BE2C (cell line): ENCODE measurements at regions not wholly inside any gene's neighbourhood (a gene's known extent, or its start where the extent isn't known, plus 50 kb on each side); places are given as distances from the start of the nearest gene placed in this dataset.
"Not testable (repeated sequence)": the region's sequence is repeated elsewhere in the genome, so short reads cannot be mapped to it uniquely, and the experiment has no call there.

Source experiments
- DNase-seq: peaks from one replicate; pipeline ENCODE4 v3.0.0-alpha.2; 2020
- H3K27me3 ChIP-seq: fragments of 250-450 bp; sonication (Bioruptor Pico); 2 replicates; pipeline ENCODE4 v1.5.1; 2020; ENCODE audit warnings: mild to moderate bottlenecking
- H3K36me3 ChIP-seq: fragments of 250-450 bp; sonication (Bioruptor Pico); 2 replicates; pipeline ENCODE4 v1.5.1; 2020; ENCODE audit warnings: mild to moderate bottlenecking
- H3K4me1 ChIP-seq: fragments of 250-450 bp; sonication (Bioruptor Pico); 2 replicates; pipeline ENCODE4 v1.5.1; 2020
- H3K4me3 ChIP-seq: 2 replicates; pipeline ENCODE4 v1.5.1; 2011; ENCODE audit warnings: low read depth, low read length
- H3K9me3 ChIP-seq: fragments of 250-450 bp; sonication (Bioruptor Pico); 2 replicates; pipeline ENCODE4 v1.5.1; 2020
- CTCF ChIP-seq: IDR thresholded peaks from 2 replicates; pipeline ENCODE4 v1.5.1; 2012; ENCODE audit warnings: mild to moderate bottlenecking, low read depth, low read length

GRCh38 chr2:15819562-15820256, 120.6 kb upstream of the MYCN start:
- no peaks in the 10 kb centered on the region for H3K9me3 ChIP-seq
- no peaks in the 10 kb centered on the region for H3K36me3 ChIP-seq
- TF ChIP-seq CTCF = no peak
- no peaks in the 10 kb centered on the region for H3K4me1 ChIP-seq
- no peak for DNase-seq
- H3K4me3 ChIP-seq = no peak overlapping the region
- H3K27me3 ChIP-seq = no peaks in the 10 kb centered on the region

GRCh38 chr2:15820257-15820566, 120.1 kb upstream of the MYCN start:
- Histone ChIP-seq H3K27me3 (no peaks in the 10 kb centered on the region), H3K9me3 (no peaks in the 10 kb centered on the region), H3K4me3 (no peak overlapping the region), H3K36me3 (no peaks in the 10 kb centered on the region), H3K4me1 (peaks cover 1% of the 10 kb centered on the region; the same call in 1 of the 2 replicates)
- no peak for DNase-seq
- no peak for TF ChIP-seq CTCF

- H3K4me1 ChIP-seq = peaks cover 7% of the 10 kb centered on the region; the same call in 1 of the 2 replicates
- no peaks in the 10 kb centered on the region for H3K9me3 ChIP-seq
- no peak overlapping the region for H3K4me3 ChIP-seq
- no peaks in the 10 kb centered on the region for H3K36me3 ChIP-seq
- H3K27me3 ChIP-seq = no peaks in the 10 kb centered on the region
- DNase-seq = no peak
- no peak for TF ChIP-seq CTCF
Observed at GRCh38 chr2:15820927-15821326, 119.4 kb upstream of the MYCN start.

GRCh38 chr2:15822151-15823044, 118.0 kb upstream of the MYCN start:
- no peaks in the 10 kb centered on the region for H3K36me3 ChIP-seq
- no peak for DNase-seq
- TF ChIP-seq CTCF = no peak
- H3K27me3 ChIP-seq = no peaks in the 10 kb centered on the region
- peaks cover 7% of the 10 kb centered on the region; the same call in 1 of the 2 replicates for H3K4me1 ChIP-seq
- no peaks in the 10 kb centered on the region for H3K9me3 ChIP-seq
- H3K4me3 ChIP-seq = no peak overlapping the region

- DNase-seq = no peak
- Histone ChIP-seq H3K36me3 (no peaks in the 10 kb centered on the region), H3K4me3 (no peak overlapping the region), H3K27me3 (no peaks in the 10 kb centered on the region), H3K4me1 (peaks cover 7% of the 10 kb centered on the region; the same call in 1 of the 2 replicates), H3K9me3 (no peaks in the 10 kb centered on the region)
- no peak for TF ChIP-seq CTCF
Observed at GRCh38 chr2:15823459-15824396, 116.6 kb upstream of the MYCN start.

GRCh38 chr2:15824467-15824866, 115.9 kb upstream of the MYCN start:
- not testable (repeated sequence) for H3K36me3 ChIP-seq, DNase-seq, H3K9me3 ChIP-seq, H3K27me3 ChIP-seq, H3K4me1 ChIP-seq, H3K4me3 ChIP-seq
